OCI-LY7 (cell line): ENCODE measurements at regions not wholly inside any gene's neighbourhood (a gene's known extent, or its start where the extent isn't known, plus 50 kb on each side); places are given as distances from the start of the nearest gene placed in this dataset.

Source experiments
- BruUV-seq: library from RNA; stranded (reverse); fragments of 400-500 nt; replicated peaks from 2 replicates; lab custom pipeline; 2021; lab: Mats Ljungman, UMichigan
- CTCF ChIA-PET: fragments of 300-600 bp; sonication (Branson Sonifier 250); formaldehyde crosslinking; loops from one replicate; lab custom pipeline; 2022; ENCODE audit warnings: antibody characterized with exemption; ENCODE audit not compliant: unreplicated experiment; lab: Charles Lee
- POLR2A ChIA-PET: fragments of 300-600 bp; sonication (Branson Sonifier 250); formaldehyde crosslinking; loops from one replicate; lab custom pipeline; 2022; ENCODE audit warnings: antibody characterized with exemption; lab: Charles Lee
- DNase-seq: peaks from one replicate; pipeline ENCODE4 v3.0.0-alpha.2; 2015; ENCODE audit warnings: low spot score
- H2AFZ ChIP-seq: fragments of 200-600 bp; sonication (generic), shearing (Covaris generic); 2 replicates; pipeline ENCODE4 v1.6.1; 2014; ENCODE audit warnings: mild to moderate bottlenecking, antibody characterized with exemption, low read length, moderate library complexity
- H3K27ac ChIP-seq: fragments of 200-600 bp; sonication (generic); 2 replicates; pipeline ENCODE4 v1.5.1; 2014; ENCODE audit warnings: mixed run types, low read depth, mild to moderate bottlenecking, moderate library complexity, low read length, inconsistent platforms; ENCODE audit not compliant: poor library complexity, severe bottlenecking
- H3K36me3 ChIP-seq: fragments of 200-600 bp; sonication (generic); 2 replicates; pipeline ENCODE4 v1.6.1; 2014; ENCODE audit warnings: mild to moderate bottlenecking, antibody characterized with exemption, low read length, moderate library complexity, mixed read lengths; ENCODE audit not compliant: insufficient read depth
- H3K4me1 ChIP-seq: fragments of 200-600 bp; sonication (generic); 2 replicates; pipeline ENCODE4 v1.5.1; 2014; ENCODE audit warnings: mild to moderate bottlenecking, low read length; ENCODE audit not compliant: insufficient read depth, poor library complexity, severe bottlenecking
- H3K4me2 ChIP-seq: fragments of 200-600 bp; sonication (generic); 2 replicates; pipeline ENCODE4 v1.6.1; 2014; ENCODE audit warnings: mild to moderate bottlenecking, low read length
- H3K4me3 ChIP-seq: fragments of 200-600 bp; sonication (generic); 2 replicates; pipeline ENCODE4 v1.5.1; 2014; ENCODE audit warnings: mild to moderate bottlenecking, low read depth, low read length; ENCODE audit not compliant: poor library complexity, severe bottlenecking
- H3K79me2 ChIP-seq: fragments of 200-600 bp; sonication (generic); 2 replicates; pipeline ENCODE4 v1.6.1; 2016; ENCODE audit warnings: low read depth, mild to moderate bottlenecking, low read length, moderate library complexity, mixed read lengths; ENCODE audit not compliant: insufficient read depth
- H3K9me2 ChIP-seq: fragments of 200-600 bp; sonication (generic); 2 replicates; pipeline ENCODE4 v1.6.1; 2016; ENCODE audit warnings: mild to moderate bottlenecking, low read length, mixed read lengths; ENCODE audit not compliant: insufficient read depth
- H3K9me3 ChIP-seq: fragments of 200-600 bp; sonication (generic); 2 replicates; pipeline ENCODE4 v1.6.1; 2014; ENCODE audit warnings: mild to moderate bottlenecking, mixed run types, low read length, mixed read lengths
- H4K20me1 ChIP-seq: fragments of 200-600 bp; sonication (generic); 2 replicates; pipeline ENCODE4 v1.6.1; 2014; ENCODE audit warnings: mild to moderate bottlenecking, antibody characterized with exemption, low read length, moderate library complexity, mixed read lengths; ENCODE audit not compliant: insufficient read depth
- CTCF ChIP-seq: fragments of 200-600 bp; sonication (generic); conservative IDR thresholded peaks from 2 replicates; pipeline ENCODE4 v1.5.1; 2014; ENCODE audit warnings: mild to moderate bottlenecking, antibody characterized with exemption, low read length, moderate library complexity, mixed read lengths
- EZH2phosphoT487 ChIP-seq: fragments of 200-600 bp; sonication (generic); IDR thresholded peaks from 2 replicates; pipeline ENCODE4 v1.6.1; 2018; ENCODE audit warnings: low read depth, borderline replicate concordance, mild to moderate bottlenecking, mixed run types, antibody characterized with exemption, low read length, moderate library complexity, mixed read lengths
- intact Hi-C: fragments of 100-400 bp; cut with micrococcal nuclease; formaldehyde crosslinking; loops from one replicate; pipeline ENCODE4 v1.10.0; 2022; ENCODE audit not compliant: unreplicated experiment

DNA sequence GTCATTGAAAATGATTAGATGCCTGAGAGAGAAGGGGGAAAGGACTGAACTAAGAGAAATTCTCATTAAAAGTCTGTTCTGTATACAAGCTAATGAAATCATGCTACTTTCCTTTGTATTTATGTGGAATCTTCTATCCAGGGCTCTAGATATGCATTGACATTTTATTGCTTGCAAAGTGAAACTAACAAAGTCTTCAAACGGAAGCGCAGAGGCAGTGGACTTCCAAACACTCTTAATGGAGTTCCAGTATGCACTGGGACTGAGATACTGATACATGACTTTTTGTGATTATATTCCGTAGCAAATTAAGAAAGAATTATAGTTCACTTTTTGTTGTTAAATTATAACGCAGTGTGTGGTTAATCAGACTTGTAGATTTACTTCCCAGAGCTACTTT is 166.8 kb upstream of the TBX20 start:
- H3K4me3 ChIP-seq = no peak overlapping the region
- intact Hi-C loops = loop anchor here (10.0 kb wide), 1 partner anchor 346 kb away; no protein-coding TSS in a partner anchor
- no peak for TF ChIP-seq CTCF
- no peak for TF ChIP-seq EZH2phosphoT487
- BruUV-seq = no TSS peak
- no peaks in the 10 kb centered on the region for H3K4me1 ChIP-seq
- no peaks in the 10 kb centered on the region for H3K36me3 ChIP-seq
- H4K20me1 ChIP-seq = no peaks in the 10 kb centered on the region
- POLR2A ChIA-PET = no interaction called here
- no peak overlapping the region for H3K4me2 ChIP-seq
- no peaks in the 10 kb centered on the region for H3K9me3 ChIP-seq
- no peak for DNase-seq
- H3K9me2 ChIP-seq = no peaks in the 10 kb centered on the region
- no peak overlapping the region for H3K27ac ChIP-seq
- CTCF ChIA-PET = no interaction called here
- no peak overlapping the region for H2AFZ ChIP-seq
- no peaks in the 10 kb centered on the region for H3K79me2 ChIP-seq

DNA sequence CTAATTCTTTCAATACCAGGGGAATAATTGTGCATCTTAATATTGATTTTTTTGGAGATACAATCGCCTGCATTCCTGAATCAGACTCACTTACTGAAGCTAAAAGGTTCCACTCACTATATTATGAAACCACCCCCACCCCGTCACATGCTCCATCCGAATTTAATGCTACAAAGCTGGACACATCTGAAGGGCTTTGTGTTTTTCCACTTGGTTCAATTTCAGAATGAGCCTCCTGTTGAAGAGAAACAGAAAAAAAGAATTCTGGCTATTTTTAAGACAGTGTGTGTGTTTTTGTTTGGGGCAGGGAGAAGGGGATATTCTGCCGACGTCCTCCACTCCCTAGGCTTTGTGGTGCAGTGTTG is 165.5 kb upstream of the TBX20 start:
- Histone ChIP-seq H3K79me2 (no peaks in the 10 kb centered on the region), H2AFZ (no peak overlapping the region), H3K4me1 (no peaks in the 10 kb centered on the region), H3K27ac (no peak overlapping the region), H3K9me2 (no peaks in the 10 kb centered on the region), H4K20me1 (no peaks in the 10 kb centered on the region), H3K4me2 (no peak overlapping the region), H3K9me3 (no peaks in the 10 kb centered on the region), H3K36me3 (no peaks in the 10 kb centered on the region), H3K4me3 (no peak overlapping the region)
- BruUV-seq = no TSS peak
- CTCF ChIA-PET = no interaction called here
- intact Hi-C loops = no loop called here
- TF ChIP-seq CTCF (no peak), EZH2phosphoT487 (no peak)
- no peak for DNase-seq
- POLR2A ChIA-PET = no interaction called here

GRCh38 chr7:35418716-35419390 is 165.0 kb upstream of the TBX20 start:
- CTCF ChIA-PET = no interaction called here

More at GRCh38 chr7:35418716-35419390, 165.0 kb upstream of the TBX20 start:
- no peaks in the 10 kb centered on the region for H3K79me2 ChIP-seq
- no peaks in the 10 kb centered on the region for H3K36me3 ChIP-seq
- BruUV-seq = no TSS peak
- no peak overlapping the region for H2AFZ ChIP-seq
- no peak for DNase-seq
- no peaks in the 10 kb centered on the region for H3K9me2 ChIP-seq
- H3K27ac ChIP-seq = no peak overlapping the region
- TF ChIP-seq CTCF (no peak), EZH2phosphoT487 (no peak)
- H3K4me2 ChIP-seq = no peak overlapping the region
- H3K4me1 ChIP-seq = no peaks in the 10 kb centered on the region
- intact Hi-C loops = no loop called here
- no peak overlapping the region for H3K4me3 ChIP-seq
- H3K9me3 ChIP-seq = no peaks in the 10 kb centered on the region
- POLR2A ChIA-PET = interaction anchor here (0.5 to 0.7 kb wide), 2 partner anchors 37 to 305 kb away, joined by 3 to 4 read pairs; no protein-coding TSS in a partner anchor
- H4K20me1 ChIP-seq = no peaks in the 10 kb centered on the region
